Smooth muscle cell (in vitro differentiated cells): ENCODE measurements at regions not wholly inside any gene's neighbourhood (a gene's known extent, or its start where the extent isn't known, plus 50 kb on each side); places are given as distances from the start of the nearest gene placed in this dataset.

Experiments
- DNase-seq: peaks from one replicate; lab custom pipeline; 2025; ENCODE audit not compliant: unreplicated experiment; lab: John Stamatoyannopoulos, UW
- H2AFZ ChIP-seq: fragments of 200-600 bp; sonication (generic); 2 replicates; pipeline ENCODE4 v1.6.0; 2016; ENCODE audit warnings: antibody characterized with exemption, low read depth, mild to moderate bottlenecking
- H3F3A ChIP-seq: fragments of 200-600 bp; sonication (generic); 2 replicates; pipeline ENCODE4 v1.6.0; 2017; ENCODE audit warnings: antibody characterized with exemption, low read depth
- H3K27ac ChIP-seq: fragments of 200-600 bp; sonication (generic); 2 replicates; pipeline ENCODE4 v1.5.1; 2016; ENCODE audit warnings: low read depth, mild to moderate bottlenecking
- H3K27me3 ChIP-seq: fragments of 200-600 bp; sonication (generic); 2 replicates; pipeline ENCODE4 v1.6.1; 2016; ENCODE audit warnings: low read depth, mild to moderate bottlenecking
- H3K36me3 ChIP-seq: fragments of 200-600 bp; sonication (generic); 2 replicates; pipeline ENCODE4 v1.5.1; 2016; ENCODE audit warnings: low read depth
- H3K4me1 ChIP-seq: fragments of 200-600 bp; sonication (generic); 2 replicates; pipeline ENCODE4 v1.5.1; 2016; ENCODE audit warnings: low read depth
- H3K4me2 ChIP-seq: fragments of 200-600 bp; sonication (generic); 2 replicates; pipeline ENCODE4 v1.6.0; 2016; ENCODE audit warnings: mild to moderate bottlenecking
- H3K4me3 ChIP-seq: fragments of 200-600 bp; sonication (generic); 2 replicates; pipeline ENCODE4 v1.5.1; 2016; ENCODE audit warnings: mild to moderate bottlenecking
- H3K79me2 ChIP-seq: fragments of 200-600 bp; sonication (generic); 2 replicates; pipeline ENCODE4 v1.6.0; 2016; ENCODE audit warnings: low read depth, mild to moderate bottlenecking
- H3K9ac ChIP-seq: fragments of 200-600 bp; sonication (generic); 2 replicates; pipeline ENCODE4 v1.6.0; 2016; ENCODE audit warnings: low read depth
- H3K9me3 ChIP-seq: fragments of 200-600 bp; sonication (generic); replicated peaks from 2 replicates; pipeline ENCODE4 v1.5.1; 2016; ENCODE audit warnings: low read depth
- H4K20me1 ChIP-seq: fragments of 200-600 bp; sonication (generic); 2 replicates; pipeline ENCODE4 v1.6.0; 2016; ENCODE audit warnings: low read depth
- CTCF ChIP-seq: fragments of 200-600 bp; sonication (generic); IDR thresholded peaks from 2 replicates; pipeline ENCODE4 v1.5.1; 2017; ENCODE audit warnings: borderline replicate concordance, mild to moderate bottlenecking, antibody characterized with exemption; ENCODE audit not compliant: insufficient read depth, poor library complexity, severe bottlenecking
- WGBS: methylation state at CpG from one replicate; pipeline ENCODE4 v1.1.7; 2016; ENCODE audit warnings: low lambda C conversion rate; 5-methylcytosine and 5-hydroxymethylcytosine counted together

GRCh38 chr20:12698817-12699216, 310.0 kb upstream of the SPTLC3 start:
- Histone ChIP-seq H3K9me3 (no peaks in the 10 kb centered on the region), H3K79me2 (no peaks in the 10 kb centered on the region), H3F3A (no peaks in the 10 kb centered on the region), H3K4me2 (no peak overlapping the region), H3K9ac (no peak overlapping the region), H3K4me1 (no peaks in the 10 kb centered on the region), H3K36me3 (no peaks in the 10 kb centered on the region), H3K4me3 (no peak overlapping the region), H3K27ac (no peak overlapping the region), H4K20me1 (no peaks in the 10 kb centered on the region), H3K27me3 (no peaks in the 10 kb centered on the region), H2AFZ (no peak overlapping the region)
- no peak for TF ChIP-seq CTCF
- 72% methylated on average over 2 of the region's 2 CpGs for WGBS
- no peak for DNase-seq

GRCh38 chr20:12699374-12700228, 309.2 kb upstream of the SPTLC3 start:
- Histone ChIP-seq H3F3A (no peaks in the 10 kb centered on the region), H3K79me2 (no peaks in the 10 kb centered on the region), H4K20me1 (no peaks in the 10 kb centered on the region), H3K9me3 (no peaks in the 10 kb centered on the region), H3K9ac (no peak overlapping the region), H3K4me1 (no peaks in the 10 kb centered on the region), H3K4me3 (no peak overlapping the region), H3K27me3 (no peaks in the 10 kb centered on the region), H3K4me2 (no peak overlapping the region), H3K27ac (no peak overlapping the region), H3K36me3 (no peaks in the 10 kb centered on the region), H2AFZ (no peak overlapping the region)
- TF ChIP-seq CTCF = no peak
- 52% methylated on average over 5 of the region's 5 CpGs for WGBS
- no peak for DNase-seq

GRCh38 chr20:12700701-12701100, 308.1 kb upstream of the SPTLC3 start:
- DNase-seq = no peak
- 94% methylated on average over 9 of the region's 9 CpGs for WGBS
- no peaks in the 10 kb centered on the region for H3K9me3 ChIP-seq
- no peaks in the 10 kb centered on the region for H3K27me3 ChIP-seq
- H3K79me2 ChIP-seq = no peaks in the 10 kb centered on the region
- no peak for TF ChIP-seq CTCF
- no peaks in the 10 kb centered on the region for H3K4me1 ChIP-seq
- H3K27ac ChIP-seq = no peak overlapping the region
- no peaks in the 10 kb centered on the region for H3F3A ChIP-seq
- H3K4me2 ChIP-seq = no peak overlapping the region
- no peaks in the 10 kb centered on the region for H3K36me3 ChIP-seq
- H4K20me1 ChIP-seq = no peaks in the 10 kb centered on the region
- no peak overlapping the region for H2AFZ ChIP-seq
- no peak overlapping the region for H3K4me3 ChIP-seq
- no peak overlapping the region for H3K9ac ChIP-seq

GRCh38 chr20:12702312-12702711, 306.5 kb upstream of the SPTLC3 start:
- Histone ChIP-seq H3K4me2 (no peak overlapping the region), H3K4me1 (no peaks in the 10 kb centered on the region), H3K9me3 (no peaks in the 10 kb centered on the region), H3K27me3 (no peaks in the 10 kb centered on the region), H3K9ac (no peak overlapping the region), H3K36me3 (no peaks in the 10 kb centered on the region), H4K20me1 (no peaks in the 10 kb centered on the region), H3K27ac (no peak overlapping the region), H2AFZ (no peak overlapping the region), H3K4me3 (no peak overlapping the region), H3K79me2 (no peaks in the 10 kb centered on the region), H3F3A (no peaks in the 10 kb centered on the region)
- TF ChIP-seq CTCF = no peak
- no peak for DNase-seq
- 97% methylated on average over 1 of the region's 1 CpG for WGBS
